Esophagus muscularis mucosa (tissue), 4 donors: ENCODE measurements at regions not wholly inside any gene's neighbourhood (a gene's known extent, or its start where the extent isn't known, plus 50 kb on each side); places are given as distances from the start of the nearest gene placed in this dataset.
"Not testable (repeated sequence)": the region's sequence is repeated elsewhere in the genome, so short reads cannot be mapped to it uniquely, and the experiment has no call there.

ENCODE experiments used
- DNase-seq: peaks from one replicate; pipeline ENCODE4 v3.0.0-alpha.2; 2017; ENCODE audit errors: extremely low spot score
- H3K27ac ChIP-seq, 4 donors: fragments of 200-600 bp; sonication (generic); replicated peaks in 1 of 4; 1 replicate in 3 of 4; 2 replicates in 1 of 4; pipeline ENCODE4 v1.5.1; 2016 to 2019; ENCODE audit warnings: mild to moderate bottlenecking in 1 of 4
- H3K27me3 ChIP-seq, 4 donors: fragments of 200-600 bp; sonication (generic); one replicate each; pipeline versions ENCODE4 v1.5.1 to v1.6.0; 2016 to 2019
- H3K36me3 ChIP-seq, 4 donors: fragments of 200-600 bp; sonication (generic); one replicate each; pipeline ENCODE4 v1.5.1; 2016 to 2019
- H3K4me1 ChIP-seq, 4 donors: fragments of 200-600 bp; sonication (generic); one replicate each; pipeline ENCODE4 v1.5.1; 2016 to 2019
- H3K4me3 ChIP-seq, 4 donors: fragments of 200-600 bp; sonication (generic); 1 replicate in 2 of 4; 2 replicates in 2 of 4; pipeline ENCODE4 v1.5.1; 2016 to 2019; ENCODE audit warnings: mild to moderate bottlenecking in 4 of 4, moderate library complexity in 1 of 4
- H3K9me3 ChIP-seq, 4 donors: fragments of 200-600 bp; sonication (generic); 1 replicate in 3 of 4; 2 replicates in 1 of 4; pipeline ENCODE4 v1.5.1; 2016 to 2019
- CTCF ChIP-seq, 3 experiments: fragments of 200-600 bp in 2 of 3; fragments of 450-650 bp in 1 of 3; sonication (generic) in 2 of 3; IDR thresholded peaks; one replicate each; pipeline ENCODE4 v1.5.1; 2017 to 2019; ENCODE audit warnings: antibody characterized with exemption in 3 of 3, mild to moderate bottlenecking in 2 of 3, moderate library complexity in 1 of 3
- EP300 ChIP-seq: sonication (generic); formaldehyde crosslinking; IDR thresholded peaks from one replicate; pipeline ENCODE4 v1.6.1; 2017; ENCODE audit warnings: antibody characterized with exemption
- POLR2A ChIP-seq: fragments of 450-650 bp; IDR thresholded peaks from one replicate; pipeline ENCODE4 v1.6.1; 2017; ENCODE audit warnings: antibody characterized with exemption, moderate library complexity, mild to moderate bottlenecking, low read depth
- POLR2AphosphoS5 ChIP-seq, 2 donors: sonication (generic); formaldehyde crosslinking; IDR thresholded peaks; one replicate each; pipeline ENCODE4 v1.6.1; 2017; ENCODE audit warnings: antibody characterized with exemption in 2 of 2
- WGBS: methylation state at CpG from one replicate; pipeline ENCODE4 v1.1.5; 2018; 5-methylcytosine and 5-hydroxymethylcytosine counted together
- intact Hi-C: fragments of 100-400 bp; cut with DNase I; formaldehyde crosslinking; loops from one replicate; pipeline ENCODE4 v1.15.1; 2023

GRCh38 chr3:125758641-125759130 is 163.4 kb upstream of the OSBPL11 start:
- DNase-seq, H3K27me3 ChIP-seq, H3K4me3 ChIP-seq, H3K36me3 ChIP-seq, H3K4me1 ChIP-seq, H3K9me3 ChIP-seq, H3K27ac ChIP-seq, intact Hi-C loops: not testable (repeated sequence)
- WGBS: 89% methylated on average over 10 of the region's 32 CpGs

DNA sequence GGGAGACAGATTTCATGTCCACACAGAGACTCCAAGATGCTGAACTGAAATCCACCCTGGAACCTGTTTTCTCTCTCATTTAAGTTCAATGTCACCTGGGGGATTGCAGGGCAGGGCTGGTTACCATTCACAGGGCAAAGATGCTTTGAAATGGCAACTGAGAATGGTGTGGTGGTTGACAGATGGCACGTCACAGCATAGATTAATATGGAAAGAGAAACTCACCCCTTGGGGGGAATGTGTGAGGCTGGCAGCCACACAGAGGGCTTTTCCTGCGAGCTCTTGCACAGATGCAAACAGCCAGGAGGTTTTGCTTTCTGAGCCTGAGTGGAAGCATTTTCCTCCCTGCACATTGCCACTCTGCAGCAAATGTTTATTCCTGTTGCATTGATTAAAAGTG is 167.3 kb upstream of the OSBPL11 start:
- Histone ChIP-seq H3K27me3 (peaks cover 0 to 21% (median 0%) of the 10 kb centered on the region in 4 donors), H3K4me1 (peaks cover 3 to 16% (median 7%) of the 10 kb centered on the region in 4 donors)
- H3K36me3 ChIP-seq, H3K9me3 ChIP-seq, H3K4me3 ChIP-seq, DNase-seq, H3K27ac ChIP-seq: not testable (repeated sequence)
- intact Hi-C loops: loop anchor here (10.0 kb wide), 1 partner anchor 152 kb away; no protein-coding TSS in a partner anchor
- 80% methylated on average over 2 of the region's 2 CpGs for WGBS

GRCh38 chr3:125766285-125766826 is 171.1 kb upstream of the OSBPL11 start:
- WGBS: no CpG with 5 or more reads among the region's 54 CpGs
- intact Hi-C loops: loop anchor here (10.0 kb wide), 1 partner anchor 148 kb away; no protein-coding TSS in a partner anchor

DNA sequence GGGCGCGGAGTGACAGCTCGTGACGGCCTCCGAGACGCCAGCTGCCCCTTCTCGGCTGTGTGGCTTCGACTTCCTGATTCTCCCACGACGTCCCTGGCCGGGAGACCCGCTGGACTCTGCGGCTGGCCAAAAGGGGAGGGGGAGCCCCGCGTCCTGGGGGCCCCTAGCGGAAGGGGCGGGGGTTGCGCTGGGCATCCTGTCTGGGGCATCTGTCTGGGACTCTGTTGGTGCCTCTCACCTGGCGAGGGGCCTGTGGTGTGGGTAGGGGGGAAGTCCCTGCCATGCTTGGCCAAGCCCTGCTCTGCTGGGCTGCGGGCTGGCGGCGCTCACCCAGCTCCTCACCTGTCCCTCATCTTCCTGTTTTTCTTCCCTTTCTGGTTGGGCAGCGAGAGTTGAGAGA is 171.6 kb upstream of the OSBPL11 start:
- Histone ChIP-seq H3K4me3 (peak overlapping the region; percentile 53 to 79 (median 62)), H3K27me3 (peaks cover 0 to 18% (median 0%) of the 10 kb centered on the region in 4 donors), H3K27ac (peak overlapping the region in 2 of 4 donors; percentile 36 to 69), H3K4me1 (peaks cover 3 to 16% (median 7%) of the 10 kb centered on the region in 4 donors)
- H3K9me3 ChIP-seq, DNase-seq, H3K36me3 ChIP-seq: not testable (repeated sequence)
- WGBS: 8% methylated on average over 8 of the region's 23 CpGs
- intact Hi-C loops: loop anchor here (10.0 kb wide), 1 partner anchor 148 kb away; no protein-coding TSS in a partner anchor

More at GRCh38 chr3:125766285-125766826, 171.1 kb upstream of the OSBPL11 start:
- peak overlapping the region in 2 of 4 donors; percentile 36 to 69 for H3K27ac ChIP-seq
- peak; percentile 66 to 84 (median 83) for TF ChIP-seq CTCF (IDR thresholded peaks at IDR 0.05)
- peaks cover 3 to 16% (median 7%) of the 10 kb centered on the region in 4 donors for H3K4me1 ChIP-seq
- not testable (repeated sequence) for DNase-seq, H3K36me3 ChIP-seq, H3K9me3 ChIP-seq
- peak overlapping the region; percentile 53 to 79 (median 62) for H3K4me3 ChIP-seq
- H3K27me3 ChIP-seq: peaks cover 0 to 18% (median 0%) of the 10 kb centered on the region in 4 donors

DNA sequence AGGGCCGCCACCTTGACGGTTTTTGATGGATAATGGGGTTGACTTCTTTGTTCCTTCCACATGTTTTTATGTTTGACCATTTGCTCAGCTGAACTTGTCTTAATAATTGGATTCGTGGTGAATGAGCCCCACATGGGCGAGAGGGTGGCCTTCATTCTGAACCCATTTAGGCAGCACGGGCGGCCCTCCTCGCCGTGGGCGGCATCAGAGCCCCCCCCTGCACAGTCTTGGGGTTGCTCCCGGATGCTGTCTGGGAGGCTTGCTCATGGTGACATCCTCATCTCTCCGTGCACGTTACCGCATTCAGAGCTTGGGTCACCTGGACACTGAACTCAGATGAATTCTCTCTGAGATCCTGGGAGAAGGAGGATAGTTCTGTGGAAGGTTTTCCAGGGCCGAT is 172.3 kb upstream of the OSBPL11 start:
- intact Hi-C loops: loop anchor here (10.0 kb wide), 1 partner anchor 147 kb away; no protein-coding TSS in a partner anchor
- Histone ChIP-seq H3K4me1 (peaks cover 3 to 16% (median 7%) of the 10 kb centered on the region in 4 donors), H3K27me3 (peaks cover 0 to 18% (median 0%) of the 10 kb centered on the region in 4 donors), H3K36me3 (no peaks in the 10 kb centered on the region), H3K4me3 (no peak overlapping the region), H3K27ac (no peak overlapping the region), H3K9me3 (no peaks in the 10 kb centered on the region)
- 92% methylated on average over 13 of the region's 14 CpGs for WGBS
- no peak for TF ChIP-seq POLR2AphosphoS5 (IDR thresholded peaks at IDR 0.05)
- TF ChIP-seq POLR2A: no peak
- TF ChIP-seq EP300: no peak
- TF ChIP-seq CTCF (IDR thresholded peaks at IDR 0.05): no peak
- DNase-seq: no peak

- H3K27me3 ChIP-seq: peaks cover 0 to 18% (median 0%) of the 10 kb centered on the region in 4 donors
- H3K36me3 ChIP-seq, H3K27ac ChIP-seq, H3K9me3 ChIP-seq, H3K4me3 ChIP-seq, DNase-seq: not testable (repeated sequence)
- H3K4me1 ChIP-seq: peaks cover 3 to 16% (median 7%) of the 10 kb centered on the region in 4 donors
- 81% methylated on average over 7 of the region's 7 CpGs for WGBS
- intact Hi-C loops: loop anchor here (10.0 kb wide), 1 partner anchor 146 kb away; no protein-coding TSS in a partner anchor
These were observed 173.5 kb upstream of the OSBPL11 start for GRCh38 chr3:125768821-125769220.

GRCh38 chr3:125771506-125771905 is 176.2 kb upstream of the OSBPL11 start:
- H3K36me3 ChIP-seq, H3K9me3 ChIP-seq, H3K27ac ChIP-seq, H3K27me3 ChIP-seq, DNase-seq, H3K4me3 ChIP-seq, intact Hi-C loops: not testable (repeated sequence)
- H3K4me1 ChIP-seq: peaks cover 3 to 11% (median 6%) of the 10 kb centered on the region in 4 donors
- 95% methylated on average over 9 of the region's 13 CpGs for WGBS

GRCh38 chr3:125774433-125775034 is 179.2 kb upstream of the OSBPL11 start:
- H3K9me3 ChIP-seq, H3K27ac ChIP-seq, DNase-seq, H3K4me1 ChIP-seq, H3K4me3 ChIP-seq, intact Hi-C loops, H3K27me3 ChIP-seq, H3K36me3 ChIP-seq: not testable (repeated sequence)
- WGBS: 82% methylated on average over 7 of the region's 7 CpGs

DNA sequence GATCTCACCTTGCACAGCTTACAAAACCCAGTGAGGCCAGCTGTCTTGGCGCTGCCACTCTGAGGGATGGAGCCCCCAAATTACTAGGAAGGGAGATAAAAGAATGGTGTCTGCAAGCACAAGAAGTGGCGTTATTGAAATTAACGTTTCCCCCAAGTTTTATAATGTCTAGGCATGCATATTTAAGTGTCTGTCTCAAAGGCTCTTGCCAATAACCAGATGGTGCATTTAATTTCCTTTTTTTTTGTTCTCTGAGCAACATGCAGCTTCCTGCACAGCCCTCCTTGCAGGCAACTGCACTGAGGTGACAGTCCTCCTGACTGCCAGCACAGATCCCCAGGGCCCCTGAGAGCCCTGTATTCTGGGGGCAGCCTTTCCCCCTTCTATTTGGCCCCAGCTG is 179.8 kb upstream of the OSBPL11 start:
- DNase-seq, intact Hi-C loops, H3K36me3 ChIP-seq, H3K27ac ChIP-seq, H3K4me3 ChIP-seq, H3K27me3 ChIP-seq, H3K9me3 ChIP-seq, H3K4me1 ChIP-seq: not testable (repeated sequence)
- WGBS: 70% methylated on average over 3 of the region's 3 CpGs

- H3K4me1 ChIP-seq, H3K27ac ChIP-seq, intact Hi-C loops, H3K9me3 ChIP-seq, H3K27me3 ChIP-seq, DNase-seq, H3K4me3 ChIP-seq, H3K36me3 ChIP-seq: not testable (repeated sequence)
- 90% methylated on average over 7 of the region's 7 CpGs for WGBS
These were observed 180.5 kb upstream of the OSBPL11 start for GRCh38 chr3:125775606-125776294.
